DOHH2 (cell line): ENCODE measurements at regions not wholly inside any gene's neighbourhood (a gene's known extent, or its start where the extent isn't known, plus 50 kb on each side); places are given as distances from the start of the nearest gene placed in this dataset.

Experiments
- H3F3A ChIP-seq: fragments of 200-600 bp; sonication (generic), shearing (Covaris generic); 2 replicates; pipeline ENCODE4 v1.6.0; 2016; ENCODE audit warnings: antibody characterized with exemption, mild to moderate bottlenecking; ENCODE audit not compliant: control insufficient read depth, insufficient read depth
- H3K27ac ChIP-seq: fragments of 200-600 bp; sonication (generic); 2 replicates; pipeline ENCODE4 v1.5.1; 2014; ENCODE audit warnings: low read depth, mild to moderate bottlenecking, low read length, moderate library complexity
- H3K27me3 ChIP-seq: fragments of 200-600 bp; sonication (generic); 2 replicates; pipeline ENCODE4 v1.6.1; 2014; ENCODE audit warnings: mild to moderate bottlenecking, low read length, mixed read lengths; ENCODE audit not compliant: control insufficient read depth
- H3K36me3 ChIP-seq: fragments of 200-600 bp; sonication (generic); 2 replicates; pipeline ENCODE4 v1.6.1; 2014; ENCODE audit warnings: mild to moderate bottlenecking, low read length, moderate library complexity, mixed read lengths; ENCODE audit not compliant: control insufficient read depth
- H3K4me1 ChIP-seq: fragments of 200-600 bp; sonication (generic); 2 replicates; pipeline ENCODE4 v1.6.1; 2014; ENCODE audit warnings: mild to moderate bottlenecking, low read length, mixed read lengths; ENCODE audit not compliant: control insufficient read depth
- H3K4me2 ChIP-seq: fragments of 200-600 bp; sonication (generic); 2 replicates; pipeline ENCODE4 v1.6.0; 2014; ENCODE audit warnings: mild to moderate bottlenecking, low read length, moderate library complexity
- H3K4me3 ChIP-seq: fragments of 200-600 bp; sonication (generic); 2 replicates; pipeline ENCODE4 v1.5.1; 2014; ENCODE audit warnings: mild to moderate bottlenecking, low read length, mixed read lengths
- H3K79me2 ChIP-seq: fragments of 200-600 bp; sonication (generic); 2 replicates; pipeline ENCODE4 v1.6.1; 2014; ENCODE audit warnings: mild to moderate bottlenecking, low read length, mixed read lengths; ENCODE audit not compliant: control insufficient read depth
- H3K9me2 ChIP-seq: fragments of 200-600 bp; sonication (generic); replicated peaks from 2 replicates; pipeline ENCODE4 v1.6.1; 2014; ENCODE audit warnings: mild to moderate bottlenecking, low read length, mixed read lengths; ENCODE audit not compliant: control insufficient read depth
- H3K9me3 ChIP-seq: fragments of 200-600 bp; sonication (generic); 2 replicates; pipeline ENCODE4 v1.6.1; 2014; ENCODE audit warnings: antibody characterized with exemption, low read length, mixed read lengths; ENCODE audit not compliant: control insufficient read depth, insufficient read depth
- H4K20me1 ChIP-seq: fragments of 200-600 bp; sonication (generic); 2 replicates; pipeline ENCODE4 v1.6.0; 2014; ENCODE audit warnings: low read depth, mild to moderate bottlenecking, antibody characterized with exemption, low read length, moderate library complexity; ENCODE audit not compliant: control insufficient read depth, insufficient read depth
- EZH2phosphoT487 ChIP-seq: fragments of 200-600 bp; sonication (generic); IDR thresholded peaks from 2 replicates; pipeline ENCODE4 v1.6.1; 2017; ENCODE audit warnings: borderline replicate concordance, mild to moderate bottlenecking, antibody characterized with exemption, low read length, moderate library complexity, mixed read lengths
- TF ChIP-seq, protein P1 (sequence below): fragments of 200-600 bp; sonication (generic); IDR thresholded peaks from one replicate; pipeline ENCODE4 v1.5.1; 2014; ENCODE audit warnings: antibody characterized with exemption, mild to moderate bottlenecking, low read depth, low read length; ENCODE audit not compliant: poor library complexity, severe bottlenecking

DNA sequence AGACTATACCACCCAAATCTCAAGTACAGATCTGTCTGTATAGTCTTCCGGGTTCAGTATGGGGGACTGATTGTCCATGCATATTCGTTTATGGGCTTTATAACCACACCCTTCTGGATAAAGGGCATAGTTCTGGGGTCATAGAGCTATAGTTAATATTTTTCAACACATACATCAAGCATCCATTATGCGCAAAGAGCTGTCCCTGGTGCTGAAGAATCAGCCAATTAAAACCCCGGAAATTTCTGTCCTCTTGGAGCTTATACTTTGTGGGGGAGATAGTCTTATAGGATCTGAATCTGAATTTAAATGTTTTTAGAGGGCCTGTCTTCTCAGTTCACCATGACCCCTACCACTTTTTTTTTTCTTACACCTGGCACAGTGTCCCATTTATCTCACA, 256.7 kb downstream of the SUDS3 start:
- H4K20me1 ChIP-seq: no peaks in the 10 kb centered on the region
- H3K79me2 ChIP-seq: no peaks in the 10 kb centered on the region
- H3F3A ChIP-seq: no peaks in the 10 kb centered on the region
- H3K4me3 ChIP-seq: no peak overlapping the region
- no peak overlapping the region for H3K4me2 ChIP-seq
- H3K9me2 ChIP-seq: no peaks in the 10 kb centered on the region
- TF ChIP-seq EZH2phosphoT487: no peak
- TF ChIP-seq, protein P1, sequence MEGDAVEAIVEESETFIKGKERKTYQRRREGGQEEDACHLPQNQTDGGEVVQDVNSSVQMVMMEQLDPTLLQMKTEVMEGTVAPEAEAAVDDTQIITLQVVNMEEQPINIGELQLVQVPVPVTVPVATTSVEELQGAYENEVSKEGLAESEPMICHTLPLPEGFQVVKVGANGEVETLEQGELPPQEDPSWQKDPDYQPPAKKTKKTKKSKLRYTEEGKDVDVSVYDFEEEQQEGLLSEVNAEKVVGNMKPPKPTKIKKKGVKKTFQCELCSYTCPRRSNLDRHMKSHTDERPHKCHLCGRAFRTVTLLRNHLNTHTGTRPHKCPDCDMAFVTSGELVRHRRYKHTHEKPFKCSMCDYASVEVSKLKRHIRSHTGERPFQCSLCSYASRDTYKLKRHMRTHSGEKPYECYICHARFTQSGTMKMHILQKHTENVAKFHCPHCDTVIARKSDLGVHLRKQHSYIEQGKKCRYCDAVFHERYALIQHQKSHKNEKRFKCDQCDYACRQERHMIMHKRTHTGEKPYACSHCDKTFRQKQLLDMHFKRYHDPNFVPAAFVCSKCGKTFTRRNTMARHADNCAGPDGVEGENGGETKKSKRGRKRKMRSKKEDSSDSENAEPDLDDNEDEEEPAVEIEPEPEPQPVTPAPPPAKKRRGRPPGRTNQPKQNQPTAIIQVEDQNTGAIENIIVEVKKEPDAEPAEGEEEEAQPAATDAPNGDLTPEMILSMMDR: no peak
- H3K27ac ChIP-seq: no peak overlapping the region
- no peaks in the 10 kb centered on the region for H3K9me3 ChIP-seq
- H3K4me1 ChIP-seq: no peaks in the 10 kb centered on the region
- H3K27me3 ChIP-seq: no peaks in the 10 kb centered on the region
- no peaks in the 10 kb centered on the region for H3K36me3 ChIP-seq

DNA sequence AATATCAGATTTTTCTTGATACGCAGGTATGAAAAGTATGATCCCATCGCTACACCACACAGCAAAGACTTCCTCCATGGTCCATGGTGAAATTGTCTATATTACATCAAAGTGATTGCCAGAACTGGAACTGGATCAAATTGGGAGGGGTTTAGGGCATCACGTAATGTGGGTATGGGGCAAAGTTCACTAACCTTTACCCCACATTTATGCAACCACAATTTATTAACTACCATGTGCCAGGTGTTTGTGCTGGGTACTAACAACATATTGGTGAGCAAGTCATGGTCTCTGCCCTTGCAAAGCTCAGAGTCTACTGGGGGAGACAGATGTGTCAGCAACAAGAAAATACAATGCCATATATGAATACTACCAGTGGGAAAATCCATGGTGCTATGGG, 258.9 kb downstream of the SUDS3 start:
- Histone ChIP-seq H3K4me3 (no peak overlapping the region), H3K27ac (no peak overlapping the region)

DNA sequence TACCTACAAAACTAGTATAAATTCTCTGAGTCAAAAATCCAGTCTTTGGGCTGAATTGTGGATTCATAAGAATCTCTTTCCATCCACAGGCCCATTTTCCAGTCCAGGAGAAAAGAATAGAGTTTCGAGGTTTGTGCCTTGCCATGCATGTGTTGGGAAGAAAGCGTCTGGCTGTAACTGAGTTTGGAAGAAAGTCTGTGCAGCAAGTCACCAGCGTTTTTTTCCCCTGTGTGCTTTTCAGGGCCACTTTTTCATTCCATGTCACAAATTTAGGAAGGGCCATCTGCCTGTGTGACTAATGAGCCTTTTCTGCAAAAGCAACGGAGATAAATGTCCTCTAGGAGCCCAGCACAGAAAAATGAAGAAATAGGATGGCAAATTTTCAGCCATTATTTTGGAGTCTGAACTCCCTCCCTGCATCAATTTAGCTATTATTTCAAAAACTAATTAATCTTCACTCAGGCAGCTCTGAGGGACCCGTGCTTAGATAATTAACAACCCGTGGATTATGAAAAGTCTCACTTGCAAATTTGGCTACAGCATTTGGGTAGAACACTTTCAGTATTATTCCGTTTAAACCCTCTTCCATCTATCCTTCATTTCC, 261.5 kb downstream of the SUDS3 start:
- Histone ChIP-seq H4K20me1 (no peaks in the 10 kb centered on the region), H3K9me2 (no peaks in the 10 kb centered on the region), H3K79me2 (no peaks in the 10 kb centered on the region), H3K9me3 (no peaks in the 10 kb centered on the region), H3K27ac (no peak overlapping the region), H3K27me3 (no peaks in the 10 kb centered on the region), H3K4me1 (no peaks in the 10 kb centered on the region), H3K36me3 (no peaks in the 10 kb centered on the region), H3F3A (no peaks in the 10 kb centered on the region), H3K4me2 (no peak overlapping the region), H3K4me3 (no peak overlapping the region)
- no peak for TF ChIP-seq EZH2phosphoT487
- TF ChIP-seq, protein P1: no peak

More for the DNA sequence above, 258.9 kb downstream of the SUDS3 start:
- Histone ChIP-seq H3K27me3 (no peaks in the 10 kb centered on the region), H3K9me3 (no peaks in the 10 kb centered on the region), H3K4me1 (no peaks in the 10 kb centered on the region), H3F3A (no peaks in the 10 kb centered on the region), H3K79me2 (no peaks in the 10 kb centered on the region), H3K9me2 (no peaks in the 10 kb centered on the region), H3K36me3 (no peaks in the 10 kb centered on the region), H4K20me1 (no peaks in the 10 kb centered on the region), H3K4me2 (no peak overlapping the region)
- TF ChIP-seq, protein P1: no peak
- TF ChIP-seq EZH2phosphoT487: no peak
